Esophagus squamous epithelium (tissue), 5 donors: ENCODE measurements at regions not wholly inside any gene's neighbourhood (a gene's known extent, or its start where the extent isn't known, plus 50 kb on each side); places are given as distances from the start of the nearest gene placed in this dataset.

Source experiments
- DNase-seq: peaks from one replicate; lab custom pipeline; 2025; lab: John Stamatoyannopoulos, UW
- H3K27ac ChIP-seq, 4 donors: fragments of 200-600 bp; sonication (generic); one replicate each; pipeline ENCODE4 v1.5.1; 2016 to 2019; ENCODE audit warnings: mild to moderate bottlenecking in 1 of 4
- H3K27me3 ChIP-seq, 4 donors: fragments of 200-600 bp; sonication (generic); 1 replicate in 3 of 4; 2 replicates in 1 of 4; pipeline versions ENCODE4 v1.5.1 to v1.6.0; 2017 to 2021; ENCODE audit warnings: antibody characterized with exemption in 1 of 4
- H3K36me3 ChIP-seq, 3 donors: fragments of 200-600 bp; sonication (generic); one replicate each; pipeline ENCODE4 v1.5.1; 2016 to 2019
- H3K4me1 ChIP-seq, 3 donors: fragments of 200-600 bp; sonication (generic); one replicate each; pipeline ENCODE4 v1.5.1; 2017 to 2019
- H3K4me3 ChIP-seq, 4 donors: fragments of 200-600 bp; sonication (generic); 1 replicate in 3 of 4; 2 replicates in 1 of 4; pipeline ENCODE4 v1.5.1; 2016 to 2019; ENCODE audit warnings: mild to moderate bottlenecking in 2 of 4, moderate library complexity in 1 of 4
- H3K9me3 ChIP-seq, 3 donors: fragments of 200-600 bp; sonication (generic); one replicate each; pipeline ENCODE4 v1.5.1; 2016 to 2019
- POLR2A ChIP-seq, 4 donors: fragments of 450-650 bp; IDR thresholded peaks; one replicate each; pipeline ENCODE4 v1.6.1; 2017; ENCODE audit warnings: antibody characterized with exemption in 4 of 4, mild to moderate bottlenecking in 4 of 4, moderate library complexity in 3 of 4
- WGBS, 2 donors: methylation state at CpG; one replicate each; pipeline ENCODE4 v1.1.5; 2018; 5-methylcytosine and 5-hydroxymethylcytosine counted together
- intact Hi-C: fragments of 100-400 bp; cut with DNase I; formaldehyde crosslinking; loops from one replicate; pipeline ENCODE4 v1.15.0; 2022
- TF ChIP-seq, protein P1 (sequence below), 6 experiments: fragments of 450-650 bp in 4 of 6; fragments of 200-600 bp in 2 of 6; sonication (generic) in 2 of 6; IDR thresholded peaks; one replicate each; pipeline ENCODE4 v1.5.1; 2016 to 2019; ENCODE audit warnings: antibody characterized with exemption in 6 of 6, mild to moderate bottlenecking in 4 of 6, moderate library complexity in 4 of 6
- donor health status: DM: yes; HTN: yes; CAD: no.

DNA sequence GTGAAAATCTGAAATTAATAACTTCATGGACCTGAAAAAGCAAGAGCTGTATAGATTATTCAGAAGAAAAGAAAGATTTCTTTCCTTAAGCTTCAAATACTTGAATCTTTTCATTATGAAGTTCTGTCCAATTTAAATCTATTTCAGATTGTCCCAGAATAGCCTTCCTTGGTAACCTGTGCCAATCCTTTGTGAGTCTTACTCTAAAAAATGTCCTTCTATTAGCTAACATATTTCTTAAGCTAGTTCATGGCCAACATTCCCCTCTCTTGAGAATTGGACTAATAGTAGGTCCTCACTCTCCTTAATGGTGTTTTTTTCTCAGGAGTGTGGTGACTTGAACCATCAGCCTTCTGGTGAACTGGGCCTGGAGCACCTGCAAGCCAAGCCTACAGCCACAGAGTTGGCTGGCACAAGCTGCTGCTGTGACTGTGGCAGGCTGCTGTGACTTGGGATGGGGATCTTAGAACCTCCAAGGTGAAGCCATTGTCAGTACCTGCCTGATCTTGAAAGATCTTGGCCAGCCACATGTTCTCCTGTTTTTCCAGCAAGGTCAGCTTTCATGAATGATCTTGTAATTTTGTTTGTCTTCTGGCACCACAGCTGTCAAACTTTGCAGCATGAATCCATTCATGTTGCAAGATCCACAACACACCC, 262.6 kb upstream of the MAP3K1 start:
- intact Hi-C loops = no loop called here
- H3K27ac ChIP-seq = peak overlapping the region; percentile 51 to 75 (median 69)
- no peaks in the 10 kb centered on the region for H3K27me3 ChIP-seq
- no peaks in the 10 kb centered on the region for H3K9me3 ChIP-seq
- TF ChIP-seq POLR2A (IDR thresholded peaks at IDR 0.05) = no peak
- TF ChIP-seq, protein P1, sequence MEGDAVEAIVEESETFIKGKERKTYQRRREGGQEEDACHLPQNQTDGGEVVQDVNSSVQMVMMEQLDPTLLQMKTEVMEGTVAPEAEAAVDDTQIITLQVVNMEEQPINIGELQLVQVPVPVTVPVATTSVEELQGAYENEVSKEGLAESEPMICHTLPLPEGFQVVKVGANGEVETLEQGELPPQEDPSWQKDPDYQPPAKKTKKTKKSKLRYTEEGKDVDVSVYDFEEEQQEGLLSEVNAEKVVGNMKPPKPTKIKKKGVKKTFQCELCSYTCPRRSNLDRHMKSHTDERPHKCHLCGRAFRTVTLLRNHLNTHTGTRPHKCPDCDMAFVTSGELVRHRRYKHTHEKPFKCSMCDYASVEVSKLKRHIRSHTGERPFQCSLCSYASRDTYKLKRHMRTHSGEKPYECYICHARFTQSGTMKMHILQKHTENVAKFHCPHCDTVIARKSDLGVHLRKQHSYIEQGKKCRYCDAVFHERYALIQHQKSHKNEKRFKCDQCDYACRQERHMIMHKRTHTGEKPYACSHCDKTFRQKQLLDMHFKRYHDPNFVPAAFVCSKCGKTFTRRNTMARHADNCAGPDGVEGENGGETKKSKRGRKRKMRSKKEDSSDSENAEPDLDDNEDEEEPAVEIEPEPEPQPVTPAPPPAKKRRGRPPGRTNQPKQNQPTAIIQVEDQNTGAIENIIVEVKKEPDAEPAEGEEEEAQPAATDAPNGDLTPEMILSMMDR (IDR thresholded peaks at IDR 0.05) = no peak
- no peak for DNase-seq
- H3K4me3 ChIP-seq = no peak overlapping the region
- H3K36me3 ChIP-seq = no peaks in the 10 kb centered on the region
- H3K4me1 ChIP-seq = peaks cover 10 to 68% (median 21%) of the 10 kb centered on the region in 3 donors

DNA sequence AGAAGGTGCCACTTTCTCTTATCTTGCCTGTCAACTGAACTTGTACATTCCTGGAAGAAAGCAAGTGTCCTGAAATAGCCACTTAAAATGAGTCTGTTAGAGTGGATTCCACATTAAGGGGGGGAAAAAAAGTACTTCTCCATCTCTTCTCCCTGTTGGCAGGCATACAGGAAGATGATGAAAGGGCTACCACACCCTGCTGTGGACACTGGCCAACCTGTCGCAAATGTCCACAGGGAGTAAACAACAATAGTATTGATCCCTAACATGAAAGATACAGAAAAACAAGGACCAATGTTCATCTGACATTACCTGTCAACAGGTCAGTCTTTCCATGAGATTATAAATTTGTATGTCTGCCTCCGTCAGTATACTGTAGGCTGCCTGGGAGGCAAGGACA, 265.1 kb upstream of the MAP3K1 start:
- Histone ChIP-seq H3K36me3 (no peaks in the 10 kb centered on the region), H3K27me3 (no peaks in the 10 kb centered on the region), H3K9me3 (no peaks in the 10 kb centered on the region), H3K27ac (no peak overlapping the region), H3K4me3 (no peak overlapping the region), H3K4me1 (peaks cover 10 to 57% (median 21%) of the 10 kb centered on the region in 3 donors)
- WGBS, 2 donors = 76 to 85% methylated on average over 2 of the region's 2 CpGs
- TF ChIP-seq, protein P1 (IDR thresholded peaks at IDR 0.05) = no peak
- no peak for TF ChIP-seq POLR2A (IDR thresholded peaks at IDR 0.05)
- intact Hi-C loops = no loop called here
- no peak for DNase-seq

DNA sequence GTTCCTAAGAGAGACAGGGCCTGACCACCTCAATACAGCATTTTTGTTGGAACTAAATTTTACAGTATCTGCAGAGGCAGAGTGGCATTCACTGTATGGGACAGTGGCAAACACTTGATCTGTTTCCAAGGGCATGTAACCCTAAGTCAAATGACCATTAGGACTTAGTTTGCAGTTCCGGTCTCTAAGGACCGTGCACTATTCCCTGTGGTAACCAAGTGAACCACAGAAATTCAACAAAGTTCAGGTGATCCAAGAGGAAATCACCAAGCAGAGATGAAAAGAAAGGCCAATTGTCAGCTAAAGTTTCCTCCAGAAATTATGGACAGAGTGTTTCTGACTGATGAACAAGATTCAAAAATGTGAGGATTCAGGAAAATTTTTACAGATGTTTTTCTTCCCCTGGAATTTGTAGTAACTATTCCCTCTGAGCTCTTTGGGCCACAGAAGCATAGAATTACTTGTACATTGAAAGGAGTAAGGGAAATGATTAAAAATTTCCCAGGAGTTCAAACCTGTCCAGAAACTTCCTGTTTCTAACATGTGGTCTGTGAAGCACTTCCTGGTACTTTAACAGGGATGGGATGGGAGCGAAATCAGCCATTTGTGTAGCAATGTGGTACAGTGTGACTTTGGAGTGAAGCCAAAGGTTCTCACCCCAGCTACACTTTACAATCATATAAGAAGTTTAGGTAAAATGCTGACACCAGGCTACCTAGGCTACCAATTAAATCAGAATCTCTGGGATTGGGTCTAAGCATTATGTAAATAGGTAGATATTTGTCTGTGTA, 266.1 kb upstream of the MAP3K1 start:
- no peak overlapping the region for H3K4me3 ChIP-seq
- no peaks in the 10 kb centered on the region for H3K27me3 ChIP-seq
- H3K4me1 ChIP-seq = peaks cover 10 to 53% (median 21%) of the 10 kb centered on the region in 3 donors
- no peak for TF ChIP-seq POLR2A (IDR thresholded peaks at IDR 0.05)
- TF ChIP-seq, protein P1 (IDR thresholded peaks at IDR 0.05) = no peak
- H3K36me3 ChIP-seq = no peaks in the 10 kb centered on the region
- DNase-seq = no peak
- 87 to 88% methylated on average over 3 of the region's 3 CpGs for WGBS, 2 donors
- intact Hi-C loops = no loop called here
- no peaks in the 10 kb centered on the region for H3K9me3 ChIP-seq
- no peak overlapping the region for H3K27ac ChIP-seq

DNA sequence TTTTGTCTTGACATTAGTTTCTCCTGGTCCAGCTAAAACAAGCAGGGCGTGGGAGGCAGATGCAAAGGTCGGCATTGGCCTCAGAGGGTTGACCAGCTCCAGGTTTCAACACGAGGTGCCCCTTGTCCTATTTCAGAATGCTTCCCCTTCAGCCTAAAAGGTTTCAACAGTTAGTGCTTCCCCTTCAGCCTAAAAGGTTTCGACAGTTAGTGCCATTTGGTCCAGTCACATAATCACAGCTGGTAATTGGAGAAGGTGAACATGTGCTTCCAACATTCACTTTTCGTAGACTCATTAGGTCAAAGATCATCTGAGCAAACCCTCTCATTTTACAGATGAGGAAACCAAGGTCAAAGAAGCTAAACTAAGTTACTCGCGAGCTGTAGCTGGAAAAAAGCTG, 270.3 kb upstream of the MAP3K1 start:
- 89 to 97% methylated on average over 7 of the region's 7 CpGs for WGBS, 2 donors
- DNase-seq = no peak
- peak overlapping the region in 1 of 4 donors; percentile 55 for H3K27ac ChIP-seq

More for the DNA sequence above, 270.3 kb upstream of the MAP3K1 start:
- TF ChIP-seq POLR2A (IDR thresholded peaks at IDR 0.05) = no peak
- TF ChIP-seq, protein P1 (IDR thresholded peaks at IDR 0.05) = no peak
- Histone ChIP-seq H3K9me3 (no peaks in the 10 kb centered on the region), H3K4me1 (peaks cover 5 to 32% (median 12%) of the 10 kb centered on the region in 3 donors), H3K36me3 (no peaks in the 10 kb centered on the region), H3K27me3 (no peaks in the 10 kb centered on the region), H3K4me3 (no peak overlapping the region)
- intact Hi-C loops = no loop called here
